Testis (tissue), 2 donors: ENCODE measurements at regions not wholly inside any gene's neighbourhood (a gene's known extent, or its start where the extent isn't known, plus 50 kb on each side); places are given as distances from the start of the nearest gene placed in this dataset.

ENCODE experiments used
- CTCF ChIP-seq, 3 experiments: fragments of 450-650 bp in 2 of 3; fragments of 200-600 bp in 1 of 3; sonication (generic) in 1 of 3; IDR thresholded peaks; one replicate each; pipeline ENCODE4 v1.5.1; 2016 to 2019; ENCODE audit warnings: antibody characterized with exemption in 3 of 3, mild to moderate bottlenecking in 2 of 3, moderate library complexity in 1 of 3
- POLR2A ChIP-seq: fragments of 450-650 bp; IDR thresholded peaks from one replicate; pipeline ENCODE4 v1.6.1; 2017; ENCODE audit warnings: antibody characterized with exemption, mild to moderate bottlenecking, moderate library complexity

DNA sequence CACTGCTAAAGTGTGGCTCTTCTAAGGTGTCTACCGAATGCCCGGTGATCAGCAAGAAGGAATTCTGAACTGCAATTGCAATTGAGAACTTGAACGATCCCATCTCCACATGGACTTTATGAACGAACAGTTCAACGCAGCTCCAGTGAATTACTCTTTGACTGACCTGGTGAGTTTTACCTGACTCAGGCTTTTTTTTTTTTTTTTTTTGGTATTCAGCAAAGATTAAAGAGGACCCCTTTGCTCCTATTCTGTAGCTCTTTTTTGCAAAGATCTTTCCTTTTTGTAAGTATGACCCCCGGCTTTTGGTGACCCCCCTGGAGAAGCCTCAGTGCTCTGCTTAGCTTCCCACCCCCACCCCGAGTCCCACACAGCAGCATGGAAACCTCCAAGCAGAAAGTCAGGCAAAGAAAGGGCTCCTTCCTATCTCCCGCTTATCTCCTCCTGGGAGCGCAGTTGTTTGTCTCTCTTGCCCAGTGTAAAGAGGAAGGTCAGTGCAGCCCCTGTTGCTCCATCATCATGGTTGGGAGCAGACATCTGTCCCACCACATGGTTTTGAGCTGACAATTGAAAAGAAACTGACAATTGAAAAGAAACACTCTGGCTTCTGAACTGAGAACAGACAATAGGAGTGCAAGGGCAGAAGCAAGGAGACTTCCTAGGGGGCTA lies 72.1 kb upstream of the DIO3 start:
- no peak for TF ChIP-seq CTCF (IDR thresholded peaks at IDR 0.05)
- no peak for TF ChIP-seq POLR2A
